ENCODE measurements at regions not wholly inside any gene's neighbourhood (a gene's known extent, or its start where the extent isn't known, plus 50 kb on each side); places are given as distances from the start of the nearest gene placed in this dataset.

- TF ChIP-seq CTCF (IDR thresholded peaks at IDR 0.05) (no peak), POLR2A (IDR thresholded peaks at IDR 0.05) (no peak), POLR2AphosphoS5 (IDR thresholded peaks at IDR 0.05; ENCODE audit: insufficient read depth in 1 of 2, low read depth in 1 of 2) (no peak)
Measured at GRCh38 chr3:72388644-72389043, 459.6 kb downstream of the SHQ1 start.

Data from vagina (tissue), 2 donors.